Type B pancreatic cell (in vitro differentiated cells): ENCODE measurements at regions not wholly inside any gene's neighbourhood (a gene's known extent, or its start where the extent isn't known, plus 50 kb on each side); places are given as distances from the start of the nearest gene placed in this dataset.
A peak's percentile ranks its signal among the peaks of the same experiment; 100 is the strongest.

Source experiments
- DNase-seq: peaks from one replicate; pipeline ENCODE4 v3.0.0; 2021; ENCODE audit warnings: mixed read lengths; ENCODE audit not compliant: unreplicated experiment; ENCODE audit errors: extremely low spot score
- H3K27ac Mint-ChIP-seq: 2 replicates; pipeline ENCODE4 v1.8.0; 2021; ENCODE audit warnings: mild to moderate bottlenecking, mixed read lengths
- H3K27me3 Mint-ChIP-seq: 2 replicates; pipeline ENCODE4 v1.8.0; 2021; ENCODE audit warnings: mixed read lengths
- H3K36me3 Mint-ChIP-seq: 2 replicates; pipeline ENCODE4 v1.8.0; 2021; ENCODE audit warnings: mixed read lengths
- H3K4me1 Mint-ChIP-seq: one replicate; pipeline ENCODE4 v1.8.0; 2021; ENCODE audit warnings: mixed read lengths; ENCODE audit not compliant: unreplicated experiment
- H3K4me3 Mint-ChIP-seq: 2 replicates; pipeline ENCODE4 v1.8.0; 2021; ENCODE audit warnings: mild to moderate bottlenecking, mixed read lengths
- H3K9me3 Mint-ChIP-seq: 2 replicates; pipeline ENCODE4 v1.8.0; 2021; ENCODE audit warnings: mixed read lengths
- TF ChIP-seq, protein P1 (sequence below): fragments of 200-600 bp; sonication (generic); conservative IDR thresholded peaks from 2 replicates; pipeline ENCODE4 v1.5.0; 2021; ENCODE audit warnings: antibody characterized with exemption, mild to moderate bottlenecking

GRCh38 chr2:18961991-18962421 is 372.6 kb upstream of the NT5C1B start:
- no peaks in the 10 kb centered on the region for H3K4me1 Mint-ChIP-seq
- DNase-seq: no peak
- H3K27me3 Mint-ChIP-seq: peaks cover under 1% of the 10 kb centered on the region
- no peak overlapping the region for H3K27ac Mint-ChIP-seq
- TF ChIP-seq, protein P1, sequence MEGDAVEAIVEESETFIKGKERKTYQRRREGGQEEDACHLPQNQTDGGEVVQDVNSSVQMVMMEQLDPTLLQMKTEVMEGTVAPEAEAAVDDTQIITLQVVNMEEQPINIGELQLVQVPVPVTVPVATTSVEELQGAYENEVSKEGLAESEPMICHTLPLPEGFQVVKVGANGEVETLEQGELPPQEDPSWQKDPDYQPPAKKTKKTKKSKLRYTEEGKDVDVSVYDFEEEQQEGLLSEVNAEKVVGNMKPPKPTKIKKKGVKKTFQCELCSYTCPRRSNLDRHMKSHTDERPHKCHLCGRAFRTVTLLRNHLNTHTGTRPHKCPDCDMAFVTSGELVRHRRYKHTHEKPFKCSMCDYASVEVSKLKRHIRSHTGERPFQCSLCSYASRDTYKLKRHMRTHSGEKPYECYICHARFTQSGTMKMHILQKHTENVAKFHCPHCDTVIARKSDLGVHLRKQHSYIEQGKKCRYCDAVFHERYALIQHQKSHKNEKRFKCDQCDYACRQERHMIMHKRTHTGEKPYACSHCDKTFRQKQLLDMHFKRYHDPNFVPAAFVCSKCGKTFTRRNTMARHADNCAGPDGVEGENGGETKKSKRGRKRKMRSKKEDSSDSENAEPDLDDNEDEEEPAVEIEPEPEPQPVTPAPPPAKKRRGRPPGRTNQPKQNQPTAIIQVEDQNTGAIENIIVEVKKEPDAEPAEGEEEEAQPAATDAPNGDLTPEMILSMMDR: no peak
- peaks cover 9% of the 10 kb centered on the region for H3K9me3 Mint-ChIP-seq
- H3K36me3 Mint-ChIP-seq: no peaks in the 10 kb centered on the region
- H3K4me3 Mint-ChIP-seq: no peak overlapping the region

DNA sequence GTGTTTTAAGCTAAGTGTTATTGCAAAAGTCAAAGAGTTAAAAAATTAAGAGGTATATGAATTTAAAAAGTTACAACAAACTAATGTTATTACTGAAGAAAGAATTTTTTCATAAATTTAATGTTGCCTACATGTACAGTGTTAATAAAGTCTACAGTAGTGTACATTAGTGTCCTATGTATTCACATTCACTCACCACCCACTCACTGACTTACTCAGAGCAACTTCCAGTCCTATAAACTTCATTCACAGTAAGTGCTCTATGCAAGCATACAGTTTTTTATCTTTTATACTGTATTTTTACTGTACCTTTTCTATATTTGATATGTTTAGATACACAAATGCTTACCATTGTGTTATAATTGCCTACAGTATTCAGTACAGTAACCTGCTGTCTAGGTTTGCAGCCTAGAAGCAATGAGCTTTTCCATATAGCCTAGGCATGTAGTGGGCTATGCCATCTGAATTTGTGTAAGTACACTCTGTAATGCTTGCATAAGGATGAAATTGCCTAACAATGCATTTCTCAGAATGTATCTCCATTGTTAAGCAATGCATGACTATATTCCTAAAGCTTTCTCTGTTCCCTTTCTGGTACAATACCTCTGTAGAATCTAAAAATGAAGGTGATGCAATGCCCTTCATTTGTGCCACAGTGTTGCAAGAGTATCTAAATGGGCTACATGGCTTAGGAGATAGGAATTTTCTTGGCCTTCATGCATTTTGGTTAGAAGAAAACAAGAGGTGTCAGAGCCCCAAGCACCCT is 370.8 kb upstream of the NT5C1B start:
- Mint-ChIP-seq H3K4me3 (no peak overlapping the region), H3K27me3 (peaks cover 3% of the 10 kb centered on the region), H3K36me3 (no peaks in the 10 kb centered on the region), H3K9me3 (peaks cover 9% of the 10 kb centered on the region), H3K4me1 (no peaks in the 10 kb centered on the region), H3K27ac (no peak overlapping the region)
- no peak for DNase-seq
- TF ChIP-seq, protein P1: no peak

GRCh38 chr2:18959200-18959599 is 369.8 kb upstream of the NT5C1B start:
- TF ChIP-seq, protein P1: no peak
- no peak for DNase-seq
- no peak overlapping the region for H3K4me3 Mint-ChIP-seq
- H3K9me3 Mint-ChIP-seq: peaks cover 9% of the 10 kb centered on the region
- no peaks in the 10 kb centered on the region for H3K4me1 Mint-ChIP-seq
- no peaks in the 10 kb centered on the region for H3K36me3 Mint-ChIP-seq
- no peak overlapping the region for H3K27ac Mint-ChIP-seq
- peaks cover 6% of the 10 kb centered on the region for H3K27me3 Mint-ChIP-seq

DNA sequence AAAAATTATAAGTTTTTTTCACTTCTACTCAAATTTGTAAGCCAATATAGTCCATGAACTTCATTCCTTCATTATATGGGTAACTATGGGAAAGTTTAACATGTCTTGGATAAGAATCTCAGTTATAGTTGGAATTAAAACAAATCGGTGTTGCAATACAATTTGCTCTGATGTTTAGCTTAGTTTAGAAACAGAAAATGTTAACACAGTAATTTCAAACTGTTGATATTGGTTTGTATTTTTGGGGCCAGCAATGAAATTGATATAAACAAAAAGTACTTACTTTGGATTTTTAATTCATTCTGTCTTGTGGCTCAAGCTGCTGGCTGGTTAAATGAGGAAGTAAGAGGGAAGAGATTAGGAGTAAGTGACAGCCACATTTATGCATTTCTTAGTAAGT is 368.5 kb upstream of the NT5C1B start:
- Mint-ChIP-seq H3K27me3 (peaks cover 6% of the 10 kb centered on the region), H3K27ac (no peak overlapping the region), H3K4me1 (peaks cover 5% of the 10 kb centered on the region), H3K9me3 (peaks cover 9% of the 10 kb centered on the region), H3K4me3 (no peak overlapping the region), H3K36me3 (no peaks in the 10 kb centered on the region)
- no peak for DNase-seq
- TF ChIP-seq, protein P1: no peak

GRCh38 chr2:18950361-18950851 is 361.0 kb upstream of the NT5C1B start:
- Mint-ChIP-seq H3K27me3 (peaks cover 5% of the 10 kb centered on the region), H3K36me3 (no peaks in the 10 kb centered on the region), H3K27ac (peak overlapping the region; percentile 25), H3K9me3 (no peaks in the 10 kb centered on the region), H3K4me3 (no peak overlapping the region), H3K4me1 (peaks cover 22% of the 10 kb centered on the region)
- TF ChIP-seq, protein P1: no peak
- DNase-seq: no peak
